ENCODE measurements at regions not wholly inside any gene's neighbourhood (a gene's known extent, or its start where the extent isn't known, plus 50 kb on each side); places are given as distances from the start of the nearest gene placed in this dataset.

DNA sequence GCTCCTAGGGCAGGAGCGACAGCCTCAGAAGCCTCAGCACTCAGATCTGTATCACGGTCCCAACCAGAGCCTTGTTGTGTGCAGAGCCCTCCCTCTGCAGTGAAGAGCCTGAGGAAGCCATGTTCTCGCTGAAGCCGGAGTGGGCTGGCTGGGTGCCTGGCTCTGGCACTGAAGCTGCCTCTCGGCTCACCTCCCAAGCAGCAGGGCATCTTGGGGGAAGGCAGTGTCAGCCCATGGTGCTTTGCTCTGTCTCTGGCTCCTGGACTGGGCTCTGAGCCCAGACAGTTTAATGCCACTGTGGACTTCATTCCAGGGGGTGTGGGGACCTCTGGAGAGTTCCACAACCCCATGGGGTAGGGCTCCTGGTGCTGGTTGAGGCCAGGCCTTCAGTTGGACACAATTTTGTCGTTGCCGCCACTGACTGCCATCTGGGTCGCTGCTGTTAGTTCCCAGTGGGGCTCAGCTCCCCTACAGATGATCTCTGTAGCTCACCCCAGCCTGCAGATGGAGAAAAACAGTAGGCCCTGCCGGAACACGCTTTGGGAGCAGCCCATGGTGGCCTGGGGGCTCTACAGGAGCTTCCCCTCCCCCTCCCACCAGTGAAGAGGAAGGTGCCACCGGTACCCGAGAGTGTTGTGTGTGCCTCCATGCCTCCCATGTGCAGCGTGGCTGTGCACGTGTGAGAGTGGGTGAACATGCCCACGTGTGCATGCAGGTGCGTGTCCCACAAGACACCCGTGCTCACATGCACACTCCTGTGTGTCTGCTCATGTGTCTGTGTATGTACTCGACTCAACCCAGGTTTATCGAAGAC, 86.5 kb upstream of the B3GAT1 start:
- DNase-seq: no peak
- no peak overlapping the region for H3K9ac ChIP-seq (ENCODE audit: extremely low read depth, insufficient read length, low read length)
- H3K9me3 ChIP-seq (ENCODE audit: control insufficient read depth, low read depth, low read length): no peaks in the 10 kb centered on the region
- H3T11ph ChIP-seq (ENCODE audit: low read length): no peak overlapping the region
- TF ChIP-seq, protein P1, sequence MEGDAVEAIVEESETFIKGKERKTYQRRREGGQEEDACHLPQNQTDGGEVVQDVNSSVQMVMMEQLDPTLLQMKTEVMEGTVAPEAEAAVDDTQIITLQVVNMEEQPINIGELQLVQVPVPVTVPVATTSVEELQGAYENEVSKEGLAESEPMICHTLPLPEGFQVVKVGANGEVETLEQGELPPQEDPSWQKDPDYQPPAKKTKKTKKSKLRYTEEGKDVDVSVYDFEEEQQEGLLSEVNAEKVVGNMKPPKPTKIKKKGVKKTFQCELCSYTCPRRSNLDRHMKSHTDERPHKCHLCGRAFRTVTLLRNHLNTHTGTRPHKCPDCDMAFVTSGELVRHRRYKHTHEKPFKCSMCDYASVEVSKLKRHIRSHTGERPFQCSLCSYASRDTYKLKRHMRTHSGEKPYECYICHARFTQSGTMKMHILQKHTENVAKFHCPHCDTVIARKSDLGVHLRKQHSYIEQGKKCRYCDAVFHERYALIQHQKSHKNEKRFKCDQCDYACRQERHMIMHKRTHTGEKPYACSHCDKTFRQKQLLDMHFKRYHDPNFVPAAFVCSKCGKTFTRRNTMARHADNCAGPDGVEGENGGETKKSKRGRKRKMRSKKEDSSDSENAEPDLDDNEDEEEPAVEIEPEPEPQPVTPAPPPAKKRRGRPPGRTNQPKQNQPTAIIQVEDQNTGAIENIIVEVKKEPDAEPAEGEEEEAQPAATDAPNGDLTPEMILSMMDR (conservative IDR thresholded peaks at IDR 0.05): no peak
- no peaks in the 10 kb centered on the region for H3K79me1 ChIP-seq (ENCODE audit: insufficient read depth, low read depth, low read length, poor library complexity, severe bottlenecking)
- no peak overlapping the region for H4K91ac ChIP-seq (ENCODE audit: insufficient read length, low read depth, low read length)
- H3K4me1 Mint-ChIP-seq: peaks cover 23 to 25% of the 10 kb centered on the region in 2 experiments
- H2AFZ ChIP-seq (ENCODE audit: low read length): no peak overlapping the region
- H3K4ac ChIP-seq (ENCODE audit: low read depth, low read length): no peak overlapping the region
- peaks cover 0 to 5% (median 0%) of the 10 kb centered on the region in 3 experiments; a peak in 2 of 7 replicates for H3K36me3 Mint-ChIP-seq (ENCODE audit: insufficient read depth in 1 of 3, low read depth in 3 of 3)
- no peaks in the 10 kb centered on the region for H3K23me2 ChIP-seq (ENCODE audit: insufficient read length, low read depth, low read length, poor library complexity, severe bottlenecking)
- H3K9me3 Mint-ChIP-seq: peaks cover 13 to 17% of the 10 kb centered on the region in 2 experiments
- H2BK15ac ChIP-seq (ENCODE audit: low read depth, low read length): no peak overlapping the region
- peaks cover 45% of the 10 kb centered on the region for H3K27me3 Mint-ChIP-seq (ENCODE audit: low read depth)
- no peak overlapping the region for H4K5ac ChIP-seq (ENCODE audit: insufficient read length, low read depth, low read length)
- no peak overlapping the region for H3K4me2 ChIP-seq (ENCODE audit: insufficient read depth, insufficient read length, low read length)
- no CpG with 5 or more reads among the region's 19 CpGs for WGBS (ENCODE audit: extremely low coverage, insufficient read length, low lambda C conversion rate)
- H2AK5ac ChIP-seq (ENCODE audit: insufficient read length, low read length): no peak overlapping the region
- H3K27ac Mint-ChIP-seq: no peak overlapping the region
- H3K14ac ChIP-seq (ENCODE audit: insufficient read depth, low read length): no peak overlapping the region
- H3K27me3 ChIP-seq (ENCODE audit: insufficient read depth, low read length): no peaks in the 10 kb centered on the region
- no peak overlapping the region for H4K8ac ChIP-seq (replicated peaks; ENCODE audit: insufficient read length, low read depth, low read length)
- H2BK5ac ChIP-seq (ENCODE audit: insufficient read length, low read length): no peak overlapping the region
- H3K18ac ChIP-seq (ENCODE audit: insufficient read length, low read depth, low read length): no peak overlapping the region
- H3K4me3 Mint-ChIP-seq: no peak overlapping the region
- H3K56ac ChIP-seq (ENCODE audit: insufficient read length, low read depth, low read length): no peak overlapping the region
- H3K4me1 ChIP-seq (ENCODE audit: insufficient read depth, low read length): no peaks in the 10 kb centered on the region; the same call in 1 of the 2 replicates
- no peaks in the 10 kb centered on the region for H3K79me2 ChIP-seq (ENCODE audit: insufficient read depth, low read length)
- no peak overlapping the region for H3K27ac ChIP-seq (ENCODE audit: insufficient read length, low read depth, low read length)
- no peak overlapping the region for H2BK12ac ChIP-seq (ENCODE audit: insufficient read length, low read depth, low read length)
- H4K20me1 ChIP-seq (ENCODE audit: control insufficient read depth, insufficient read depth, insufficient read length): no peaks in the 10 kb centered on the region
- H3K23ac ChIP-seq (ENCODE audit: insufficient read length, low read depth, low read length): no peak overlapping the region
- H2BK20ac ChIP-seq (ENCODE audit: low read depth, low read length, poor library complexity, severe bottlenecking): no peak overlapping the region
- H2BK120ac ChIP-seq (ENCODE audit: low read depth, low read length, poor library complexity, severe bottlenecking): no peak overlapping the region
